ENCODE measurements at regions not wholly inside any gene's neighbourhood (a gene's known extent, or its start where the extent isn't known, plus 50 kb on each side); places are given as distances from the start of the nearest gene placed in this dataset.

GRCh38 chr2:150400849-150401248, 86.6 kb downstream of the RND3 start:
- TF ChIP-seq CTCF (conservative IDR thresholded peaks at IDR 0.05 in 1 of 2, IDR thresholded peaks at IDR 0.05 in 1 of 2; ENCODE audit: low read depth in 1 of 2, low read length in 2 of 2): no peak
- TF ChIP-seq EZH2 (IDR thresholded peaks at IDR 0.05; ENCODE audit: low read length, missing control alignments): no peak

All from fibroblast of lung (primary cell).